ENCODE measurements at regions not wholly inside any gene's neighbourhood (a gene's known extent, or its start where the extent isn't known, plus 50 kb on each side); places are given as distances from the start of the nearest gene placed in this dataset.

GRCh38 chr6:19424853-19425252 lies 412.3 kb upstream of the ID4 start:
- DNase-seq, result no peak

GRCh38 chr6:19427548-19427947 lies 409.6 kb upstream of the ID4 start:
- DNase-seq, result no peak

- no peak for DNase-seq
Observed at GRCh38 chr6:19432966-19433498, 404.1 kb upstream of the ID4 start.

- no peak for DNase-seq
Observed at GRCh38 chr6:19434065-19434464, 403.1 kb upstream of the ID4 start.

GRCh38 chr6:19435755-19436154 lies 401.4 kb upstream of the ID4 start:
- no peak for DNase-seq

- no peak for DNase-seq
Observed at GRCh38 chr6:19438566-19439353, 398.4 kb upstream of the ID4 start.

- no peak for DNase-seq
Observed at GRCh38 chr6:19440531-19440930, 396.6 kb upstream of the ID4 start.

GRCh38 chr6:19443411-19443810 lies 393.8 kb upstream of the ID4 start:
- no peak for DNase-seq

- no peak for DNase-seq
Observed at GRCh38 chr6:19444041-19444440, 393.1 kb upstream of the ID4 start.

GRCh38 chr6:19444481-19444880 lies 392.7 kb upstream of the ID4 start:
- DNase-seq, result no peak

- no peak for DNase-seq
Observed at GRCh38 chr6:19446570-19446969, 390.6 kb upstream of the ID4 start.

GRCh38 chr6:19450651-19451050 lies 386.5 kb upstream of the ID4 start:
- DNase-seq, result peak; percentile 72

- DNase-seq, result peak; percentile 45
Observed at GRCh38 chr6:19452495-19452894, 384.7 kb upstream of the ID4 start.

GRCh38 chr6:19454001-19454720 lies 383.0 kb upstream of the ID4 start:
- DNase-seq, result no peak

- no peak for DNase-seq
Observed at GRCh38 chr6:19454721-19455392, 382.3 kb upstream of the ID4 start.

- DNase-seq, result no peak
Observed at GRCh38 chr6:19463250-19463649, 373.9 kb upstream of the ID4 start.

- no peak for DNase-seq
Observed at GRCh38 chr6:19463925-19464324, 373.2 kb upstream of the ID4 start.

GRCh38 chr6:19465256-19465655 lies 371.9 kb upstream of the ID4 start:
- peak; percentile 30 for DNase-seq

- DNase-seq, result no peak
Observed at GRCh38 chr6:19465760-19466159, 371.4 kb upstream of the ID4 start.

GRCh38 chr6:19470333-19470732 lies 366.8 kb upstream of the ID4 start:
- DNase-seq, result no peak

- no peak for DNase-seq
Observed at GRCh38 chr6:19472153-19472552, 365.0 kb upstream of the ID4 start.

GRCh38 chr6:19472850-19473249 lies 364.3 kb upstream of the ID4 start:
- peak; percentile 13 for DNase-seq

- no peak for DNase-seq
Observed at GRCh38 chr6:19477563-19477962, 359.6 kb upstream of the ID4 start.

GRCh38 chr6:19478273-19478672 lies 358.9 kb upstream of the ID4 start:
- no peak for DNase-seq

Measured in NCI-H82 (cell line).